Stimulated activated CD8-positive, alpha-beta memory T cell treated with anti-CD3 and anti-CD28 coated beads, Interleukin-7, amount 100 ng/mL, for 4 hours (primary cell): ENCODE measurements at regions not wholly inside any gene's neighbourhood (a gene's known extent, or its start where the extent isn't known, plus 50 kb on each side); places are given as distances from the start of the nearest gene placed in this dataset.
"Not testable (repeated sequence)": the region's sequence is repeated elsewhere in the genome, so short reads cannot be mapped to it uniquely, and the experiment has no call there.

Experiments used
- DNase-seq, 2 donors: peaks; one replicate each; pipeline ENCODE4 v3.0.0-alpha.2; 2020; ENCODE audit warnings: low read depth in 2 of 2

- DNase-seq: no peak
Measured at GRCh38 chr3:6425289-6425820, 435.6 kb upstream of the GRM7 start.

- not testable (repeated sequence) for DNase-seq
Measured at GRCh38 chr3:6428276-6428675, 432.6 kb upstream of the GRM7 start.

- DNase-seq: no peak
Measured at GRCh38 chr3:6435951-6436350, 425.0 kb upstream of the GRM7 start.

GRCh38 chr3:6437631-6438030, 423.3 kb upstream of the GRM7 start:
- no peak for DNase-seq

GRCh38 chr3:6438031-6438430, 422.9 kb upstream of the GRM7 start:
- DNase-seq: no peak

- no peak for DNase-seq
Measured at GRCh38 chr3:6439226-6439625, 421.7 kb upstream of the GRM7 start.

GRCh38 chr3:6439824-6440223, 421.1 kb upstream of the GRM7 start:
- no peak for DNase-seq

- DNase-seq: no peak
Measured at GRCh38 chr3:6444888-6445658, 415.8 kb upstream of the GRM7 start.

- DNase-seq: no peak
Measured at GRCh38 chr3:6447166-6447801, 413.6 kb upstream of the GRM7 start.

GRCh38 chr3:6448011-6448410, 412.9 kb upstream of the GRM7 start:
- DNase-seq: no peak

GRCh38 chr3:6449099-6449498, 411.8 kb upstream of the GRM7 start:
- DNase-seq: no peak

- no peak for DNase-seq
Measured at GRCh38 chr3:6452974-6453373, 407.9 kb upstream of the GRM7 start.

- DNase-seq: no peak
Measured at GRCh38 chr3:6455031-6455430, 405.9 kb upstream of the GRM7 start.

GRCh38 chr3:6467186-6467585, 393.7 kb upstream of the GRM7 start:
- no peak for DNase-seq

GRCh38 chr3:6468589-6468988, 392.3 kb upstream of the GRM7 start:
- DNase-seq: no peak

GRCh38 chr3:6471744-6472143, 389.2 kb upstream of the GRM7 start:
- no peak for DNase-seq

- not testable (repeated sequence) for DNase-seq
Measured at GRCh38 chr3:6490487-6491327, 370.2 kb upstream of the GRM7 start.

- DNase-seq: no peak
Measured at GRCh38 chr3:6491768-6492167, 369.1 kb upstream of the GRM7 start.

- DNase-seq: no peak
Measured at GRCh38 chr3:6492306-6492705, 368.6 kb upstream of the GRM7 start.

- not testable (repeated sequence) for DNase-seq
Measured at GRCh38 chr3:6498944-6499343, 362.0 kb upstream of the GRM7 start.

- DNase-seq: no peak
Measured at GRCh38 chr3:6504347-6504746, 356.6 kb upstream of the GRM7 start.

GRCh38 chr3:6504834-6505233, 356.1 kb upstream of the GRM7 start:
- DNase-seq: no peak
